ENCODE measurements at regions not wholly inside any gene's neighbourhood (a gene's known extent, or its start where the extent isn't known, plus 50 kb on each side); places are given as distances from the start of the nearest gene placed in this dataset.
"Not testable (repeated sequence)": the region's sequence is repeated elsewhere in the genome, so short reads cannot be mapped to it uniquely, and the experiment has no call there.

- TF ChIP-seq SIN3A (IDR thresholded peaks at IDR 0.05; ENCODE audit: borderline replicate concordance, insufficient read depth, low read depth, low read length); POLR2AphosphoS5 (IDR thresholded peaks at IDR 0.05; ENCODE audit: low read depth, low read length); REST (IDR thresholded peaks at IDR 0.05; ENCODE audit: insufficient read depth in 1 of 2, low read depth in 2 of 2, low read length in 1 of 2): not testable (repeated sequence)
- TF ChIP-seq, protein P1, sequence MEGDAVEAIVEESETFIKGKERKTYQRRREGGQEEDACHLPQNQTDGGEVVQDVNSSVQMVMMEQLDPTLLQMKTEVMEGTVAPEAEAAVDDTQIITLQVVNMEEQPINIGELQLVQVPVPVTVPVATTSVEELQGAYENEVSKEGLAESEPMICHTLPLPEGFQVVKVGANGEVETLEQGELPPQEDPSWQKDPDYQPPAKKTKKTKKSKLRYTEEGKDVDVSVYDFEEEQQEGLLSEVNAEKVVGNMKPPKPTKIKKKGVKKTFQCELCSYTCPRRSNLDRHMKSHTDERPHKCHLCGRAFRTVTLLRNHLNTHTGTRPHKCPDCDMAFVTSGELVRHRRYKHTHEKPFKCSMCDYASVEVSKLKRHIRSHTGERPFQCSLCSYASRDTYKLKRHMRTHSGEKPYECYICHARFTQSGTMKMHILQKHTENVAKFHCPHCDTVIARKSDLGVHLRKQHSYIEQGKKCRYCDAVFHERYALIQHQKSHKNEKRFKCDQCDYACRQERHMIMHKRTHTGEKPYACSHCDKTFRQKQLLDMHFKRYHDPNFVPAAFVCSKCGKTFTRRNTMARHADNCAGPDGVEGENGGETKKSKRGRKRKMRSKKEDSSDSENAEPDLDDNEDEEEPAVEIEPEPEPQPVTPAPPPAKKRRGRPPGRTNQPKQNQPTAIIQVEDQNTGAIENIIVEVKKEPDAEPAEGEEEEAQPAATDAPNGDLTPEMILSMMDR (IDR thresholded peaks at IDR 0.05): not testable (repeated sequence)
Measured at GRCh38 chr3:147710753-147711152, 301.6 kb downstream of the ZIC1 start.

All from Panc1 (cell line).